ENCODE measurements at regions not wholly inside any gene's neighbourhood (a gene's known extent, or its start where the extent isn't known, plus 50 kb on each side); places are given as distances from the start of the nearest gene placed in this dataset.

- no peak overlapping the region for H3K27ac ChIP-seq
- TF ChIP-seq CTCF (IDR thresholded peaks at IDR 0.05; ENCODE audit: low read depth, low read length): no peak
- H3K9me3 ChIP-seq (ENCODE audit: severe bottlenecking): peaks cover 3% of the 10 kb centered on the region
- no peak overlapping the region for H3K4me3 ChIP-seq (ENCODE audit: low read depth, low read length)
- no peak for DNase-seq
- H3K36me3 ChIP-seq: no peaks in the 10 kb centered on the region
- H3K27me3 ChIP-seq (ENCODE audit: insufficient read depth, low read depth, severe bottlenecking): no peaks in the 10 kb centered on the region
Observed at GRCh38 chr2:41242001-41242331, 790.1 kb upstream of the SLC8A1 start.

- DNase-seq: no peak
- Histone ChIP-seq H3K27ac (no peak overlapping the region), H3K36me3 (no peaks in the 10 kb centered on the region), H3K27me3 (ENCODE audit: insufficient read depth, low read depth, severe bottlenecking) (no peaks in the 10 kb centered on the region), H3K4me3 (ENCODE audit: low read depth, low read length) (no peak overlapping the region), H3K9me3 (ENCODE audit: severe bottlenecking) (no peaks in the 10 kb centered on the region)
- TF ChIP-seq CTCF (IDR thresholded peaks at IDR 0.05; ENCODE audit: low read depth, low read length): no peak
Observed at GRCh38 chr2:41267929-41268659, 779.7 kb upstream of the PKDCC start.

GRCh38 chr2:41283079-41283775, 764.6 kb upstream of the PKDCC start:
- H3K4me3 ChIP-seq (ENCODE audit: low read depth, low read length): no peak overlapping the region
- no peak overlapping the region for H3K27ac ChIP-seq
- H3K9me3 ChIP-seq (ENCODE audit: severe bottlenecking): no peaks in the 10 kb centered on the region
- H3K27me3 ChIP-seq (ENCODE audit: insufficient read depth, low read depth, severe bottlenecking): no peaks in the 10 kb centered on the region
- no peaks in the 10 kb centered on the region for H3K36me3 ChIP-seq
- peak; percentile 44 for TF ChIP-seq CTCF (IDR thresholded peaks at IDR 0.05; ENCODE audit: low read depth, low read length)
- DNase-seq: no peak

DNA sequence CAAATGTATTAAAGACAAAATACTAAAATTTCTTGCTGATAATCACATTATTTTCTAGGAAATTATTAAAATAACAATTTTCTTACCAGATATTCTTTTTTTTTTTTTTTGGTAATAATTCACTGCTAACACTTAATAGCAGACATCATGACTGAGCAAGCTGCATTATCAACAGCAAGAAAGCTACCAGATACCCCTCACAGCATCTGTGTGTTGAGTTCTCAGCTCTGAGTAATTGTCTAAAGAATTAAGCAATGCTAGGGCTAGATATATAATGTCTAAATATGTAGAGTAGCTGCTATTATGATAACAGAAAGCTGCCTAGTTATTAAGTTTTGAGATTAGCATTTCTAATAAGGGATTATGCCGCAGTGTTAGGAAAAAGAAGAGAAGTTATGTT, 754.3 kb upstream of the PKDCC start:
- Histone ChIP-seq H3K9me3 (ENCODE audit: severe bottlenecking) (no peaks in the 10 kb centered on the region), H3K27ac (no peak overlapping the region), H3K36me3 (no peaks in the 10 kb centered on the region), H3K27me3 (ENCODE audit: insufficient read depth, low read depth, severe bottlenecking) (no peaks in the 10 kb centered on the region), H3K4me3 (ENCODE audit: low read depth, low read length) (no peak overlapping the region)
- no peak for TF ChIP-seq CTCF (IDR thresholded peaks at IDR 0.05; ENCODE audit: low read depth, low read length)
- no peak for DNase-seq

GRCh38 chr2:41294331-41294730, 753.5 kb upstream of the PKDCC start:
- no peak for TF ChIP-seq CTCF (IDR thresholded peaks at IDR 0.05; ENCODE audit: low read depth, low read length)
- DNase-seq: no peak
- H3K4me3 ChIP-seq (ENCODE audit: low read depth, low read length): no peak overlapping the region
- H3K36me3 ChIP-seq: no peaks in the 10 kb centered on the region
- no peak overlapping the region for H3K27ac ChIP-seq
- H3K27me3 ChIP-seq (ENCODE audit: insufficient read depth, low read depth, severe bottlenecking): no peaks in the 10 kb centered on the region
- no peaks in the 10 kb centered on the region for H3K9me3 ChIP-seq (ENCODE audit: severe bottlenecking)
